Stomach (tissue), 4 donors: ENCODE measurements at regions not wholly inside any gene's neighbourhood (a gene's known extent, or its start where the extent isn't known, plus 50 kb on each side); places are given as distances from the start of the nearest gene placed in this dataset.

Experiments used
- CTCF ChIP-seq, 7 experiments: fragments of 450-650 bp in 4 of 7; fragments of 200-600 bp in 3 of 7; sonication (generic) in 3 of 7; IDR thresholded peaks; one replicate each; pipeline ENCODE4 v1.5.1; 2016 to 2019; ENCODE audit warnings: antibody characterized with exemption in 7 of 7, control low read depth in 2 of 7, mild to moderate bottlenecking in 1 of 7
- EP300 ChIP-seq: sonication (generic); formaldehyde crosslinking; IDR thresholded peaks from one replicate; pipeline ENCODE4 v1.6.1; 2017; ENCODE audit warnings: antibody characterized with exemption
- POLR2A ChIP-seq, 4 donors: fragments of 450-650 bp; IDR thresholded peaks; one replicate each; pipeline ENCODE4 v1.6.1; 2016; ENCODE audit warnings: antibody characterized with exemption in 4 of 4, control low read depth in 2 of 4, mild to moderate bottlenecking in 1 of 4, moderate library complexity in 1 of 4
- POLR2AphosphoS5 ChIP-seq, 3 donors: sonication (generic); formaldehyde crosslinking; IDR thresholded peaks; one replicate each; pipeline ENCODE4 v1.6.1; 2016; ENCODE audit warnings: antibody characterized with exemption in 3 of 3

- no peak for TF ChIP-seq POLR2AphosphoS5 (IDR thresholded peaks at IDR 0.05)
- no peak for TF ChIP-seq EP300
- TF ChIP-seq CTCF (IDR thresholded peaks at IDR 0.05), result no peak
- no peak for TF ChIP-seq POLR2A (IDR thresholded peaks at IDR 0.05)
Observed at GRCh38 chr5:1998716-1999317, 116.1 kb upstream of the IRX4 start.
